HAP-1 (cell line): ENCODE measurements at regions not wholly inside any gene's neighbourhood (a gene's known extent, or its start where the extent isn't known, plus 50 kb on each side); places are given as distances from the start of the nearest gene placed in this dataset.

Experiments
- DNase-seq, 2 experiments: peaks; one replicate each; pipeline ENCODE4 v3.0.0-alpha.2; 2016 to 2020; ENCODE audit warnings: low spot score in 2 of 2
- H3K27me3 ChIP-seq: fragments of 250-450 bp; sonication (Bioruptor Pico); 2 replicates; pipeline ENCODE4 v1.5.1; 2020; ENCODE audit warnings: low read depth, mild to moderate bottlenecking, moderate library complexity
- H3K36me3 ChIP-seq: fragments of 250-450 bp; sonication (Bioruptor Pico); replicated peaks from 2 replicates; pipeline ENCODE4 v1.5.1; 2020; ENCODE audit warnings: mild to moderate bottlenecking
- H3K4me1 ChIP-seq: fragments of 250-450 bp; sonication (Bioruptor Pico); 2 replicates; pipeline ENCODE4 v1.5.1; 2020; ENCODE audit warnings: mild to moderate bottlenecking
- H3K4me3 ChIP-seq: fragments of 250-450 bp; sonication (Bioruptor Pico); 2 replicates; pipeline ENCODE4 v1.5.1; 2020; ENCODE audit warnings: mild to moderate bottlenecking, moderate library complexity
- H3K9me3 ChIP-seq: fragments of 250-450 bp; sonication (Bioruptor Pico); 2 replicates; pipeline ENCODE4 v1.5.1; 2020; ENCODE audit warnings: mild to moderate bottlenecking, moderate library complexity
- in situ Hi-C: fragments of 300-500 bp; cut with MboI; formaldehyde crosslinking; loops from 3 replicates; pipeline ENCODE4 v1.14.3; 2020; ENCODE audit warnings: low sequenced_read_pairs, inconsistent platforms, mixed read lengths

- in situ Hi-C loops: no loop called here
- Histone ChIP-seq H3K4me3 (no peak overlapping the region), H3K27me3 (no peaks in the 10 kb centered on the region), H3K9me3 (no peaks in the 10 kb centered on the region), H3K4me1 (no peaks in the 10 kb centered on the region), H3K36me3 (no peaks in the 10 kb centered on the region)
- no peak for DNase-seq
Observed at GRCh38 chr6:21539621-21540100, 53.9 kb upstream of the SOX4 start.
